H9 (cell line): ENCODE measurements at regions not wholly inside any gene's neighbourhood (a gene's known extent, or its start where the extent isn't known, plus 50 kb on each side); places are given as distances from the start of the nearest gene placed in this dataset.

Experiments used
- DNase-seq: peaks from one replicate; pipeline ENCODE4 v3.0.0-alpha.2; 2017
- H2AFZ ChIP-seq: one replicate; pipeline ENCODE4 v1.6.1; 2013; ENCODE audit warnings: mild to moderate bottlenecking, low read length, control low read depth, moderate library complexity
- H2AK5ac ChIP-seq: 2 replicates; pipeline ENCODE4 v1.6.1; 2013; ENCODE audit warnings: low read length, control low read depth, mixed read lengths; ENCODE audit not compliant: insufficient read length
- H2BK120ac ChIP-seq: one replicate; pipeline ENCODE4 v1.6.1; 2013; ENCODE audit warnings: low read depth, mild to moderate bottlenecking, low read length, control low read depth, inconsistent platforms; ENCODE audit not compliant: poor library complexity, severe bottlenecking
- H2BK12ac ChIP-seq: 2 replicates; pipeline ENCODE4 v1.6.1; 2013; ENCODE audit warnings: low read length, control low read depth, mixed read lengths, low read depth; ENCODE audit not compliant: insufficient read length
- H2BK15ac ChIP-seq: 2 replicates; pipeline ENCODE4 v1.6.1; 2013; ENCODE audit warnings: low read depth, low read length, control low read depth
- H2BK20ac ChIP-seq: one replicate; pipeline ENCODE4 v1.6.1; 2013; ENCODE audit warnings: low read depth, mild to moderate bottlenecking, low read length, control low read depth, inconsistent platforms; ENCODE audit not compliant: poor library complexity, severe bottlenecking
- H2BK5ac ChIP-seq: 2 replicates; pipeline ENCODE4 v1.6.1; 2013; ENCODE audit warnings: low read length, control low read depth, mixed read lengths; ENCODE audit not compliant: insufficient read length
- H3K14ac ChIP-seq: 2 replicates; pipeline ENCODE4 v1.6.1; 2013; ENCODE audit warnings: low read length, control low read depth; ENCODE audit not compliant: insufficient read depth
- H3K18ac ChIP-seq: 2 replicates; pipeline ENCODE4 v1.6.1; 2013; ENCODE audit warnings: low read depth, mild to moderate bottlenecking, mixed read lengths, low read length, control low read depth; ENCODE audit not compliant: insufficient read length
- H3K23ac ChIP-seq: 2 replicates; pipeline ENCODE4 v1.6.1; 2013; ENCODE audit warnings: low read length, control low read depth, mixed read lengths, low read depth; ENCODE audit not compliant: insufficient read length
- H3K23me2 ChIP-seq: 2 replicates; pipeline ENCODE4 v1.6.1; 2013; ENCODE audit warnings: low read depth, mild to moderate bottlenecking, mixed read lengths, low read length, control low read depth; ENCODE audit not compliant: insufficient read length, poor library complexity, severe bottlenecking
- H3K27ac ChIP-seq: 2 replicates; pipeline ENCODE4 v1.5.1; 2013; ENCODE audit warnings: low read length, control low read depth, mixed read lengths, low read depth; ENCODE audit not compliant: insufficient read length
- H3K27me3 ChIP-seq: 2 replicates; pipeline ENCODE4 v1.6.1; 2013; ENCODE audit warnings: low read length, control low read depth, inconsistent platforms; ENCODE audit not compliant: insufficient read depth
- H3K4ac ChIP-seq: 2 replicates; pipeline ENCODE4 v1.6.1; 2013; ENCODE audit warnings: low read depth, mild to moderate bottlenecking, control low read depth, inconsistent platforms, low read length, moderate library complexity
- H3K4me1 ChIP-seq: 2 replicates; pipeline ENCODE4 v1.6.1; 2013; ENCODE audit warnings: low read length, control low read depth, inconsistent platforms; ENCODE audit not compliant: insufficient read depth
- H3K4me2 ChIP-seq: 2 replicates; pipeline ENCODE4 v1.6.1; 2013; ENCODE audit warnings: low read length, control low read depth, mixed read lengths; ENCODE audit not compliant: insufficient read length, insufficient read depth
- H3K56ac ChIP-seq: 2 replicates; pipeline ENCODE4 v1.6.1; 2013; ENCODE audit warnings: low read depth, mild to moderate bottlenecking, mixed read lengths, low read length, control low read depth; ENCODE audit not compliant: insufficient read length
- H3K79me1 ChIP-seq: 2 replicates; pipeline ENCODE4 v1.6.1; 2013; ENCODE audit warnings: low read depth, mild to moderate bottlenecking, moderate library complexity, low read length, control low read depth, inconsistent platforms; ENCODE audit not compliant: insufficient read depth, poor library complexity, severe bottlenecking
- H3K79me2 ChIP-seq: 2 replicates; pipeline ENCODE4 v1.6.1; 2013; ENCODE audit warnings: low read length, control low read depth, inconsistent platforms; ENCODE audit not compliant: insufficient read depth
- H3K9ac ChIP-seq: 2 replicates; pipeline ENCODE4 v1.6.1; 2013; ENCODE audit warnings: low read length, control low read depth, mixed read lengths; ENCODE audit not compliant: insufficient read length; ENCODE audit errors: extremely low read depth
- H3K9me3 ChIP-seq: one replicate; pipeline ENCODE4 v1.6.1; 2013; ENCODE audit warnings: low read depth, low read length, inconsistent platforms; ENCODE audit not compliant: control insufficient read depth
- H3T11ph ChIP-seq: one replicate; pipeline ENCODE4 v1.6.1; 2013; ENCODE audit warnings: mild to moderate bottlenecking, low read length, control low read depth, inconsistent platforms
- H4K20me1 ChIP-seq: one replicate; pipeline ENCODE4 v1.6.1; 2013; ENCODE audit not compliant: control insufficient read depth, insufficient read length, insufficient read depth
- H4K5ac ChIP-seq: 2 replicates; pipeline ENCODE4 v1.6.1; 2013; ENCODE audit warnings: low read depth, mild to moderate bottlenecking, mixed read lengths, low read length, control low read depth; ENCODE audit not compliant: insufficient read length
- H4K8ac ChIP-seq: replicated peaks from 2 replicates; pipeline ENCODE4 v1.6.1; 2013; ENCODE audit warnings: low read length, control low read depth, mixed read lengths, low read depth; ENCODE audit not compliant: insufficient read length
- H4K91ac ChIP-seq: 2 replicates; pipeline ENCODE4 v1.6.1; 2013; ENCODE audit warnings: low read depth, mild to moderate bottlenecking, moderate library complexity, mixed read lengths, low read length, control low read depth; ENCODE audit not compliant: insufficient read length
- H3K27ac Mint-ChIP-seq, 3 experiments: 2 replicates in 2 of 3; 3 replicates in 1 of 3; pipeline ENCODE4 v1.8.0; 2020 to 2021; ENCODE audit warnings: mixed read lengths in 3 of 3, mild to moderate bottlenecking in 1 of 3, moderate library complexity in 1 of 3
- H3K27me3 Mint-ChIP-seq: 2 replicates; pipeline ENCODE4 v1.8.0; 2021; ENCODE audit warnings: low read depth, mild to moderate bottlenecking, moderate library complexity, mixed read lengths
- H3K36me3 Mint-ChIP-seq, 3 experiments: 2 replicates in 2 of 3; 3 replicates in 1 of 3; pipeline ENCODE4 v1.8.0; 2020 to 2021; ENCODE audit warnings: low read depth in 3 of 3, mixed read lengths in 3 of 3; ENCODE audit not compliant: insufficient read depth in 1 of 3
- H3K4me1 Mint-ChIP-seq, 2 experiments: 2 replicates each; pipeline ENCODE4 v1.8.0; 2020; ENCODE audit warnings: mixed read lengths in 2 of 2
- H3K4me3 Mint-ChIP-seq, 2 experiments: 2 replicates in 1 of 2; 3 replicates in 1 of 2; pipeline ENCODE4 v1.8.0; 2020 to 2021; ENCODE audit warnings: mild to moderate bottlenecking in 2 of 2, mixed read lengths in 2 of 2, moderate library complexity in 1 of 2
- H3K9me3 Mint-ChIP-seq, 2 experiments: 2 replicates in 1 of 2; 3 replicates in 1 of 2; pipeline ENCODE4 v1.8.0; 2020; ENCODE audit warnings: mild to moderate bottlenecking in 2 of 2, mixed read lengths in 2 of 2, moderate library complexity in 1 of 2
- CTCF ChIP-seq: fragments of 200-600 bp; sonication (generic); conservative IDR thresholded peaks from 3 replicates; pipeline ENCODE4 v1.8.0; 2021; ENCODE audit warnings: antibody characterized with exemption, mild to moderate bottlenecking
- WGBS: extraction: QIAGEN DNeasy Blood & Tissue Kit; methylation state at CpG from one replicate; pipeline ENCODE4 v1.1.7; 2013; ENCODE audit warnings: missing lambda C conversion rate, low lambda C conversion rate, mixed read lengths; ENCODE audit not compliant: insufficient read length; ENCODE audit errors: extremely low coverage; 5-methylcytosine and 5-hydroxymethylcytosine counted together

DNA sequence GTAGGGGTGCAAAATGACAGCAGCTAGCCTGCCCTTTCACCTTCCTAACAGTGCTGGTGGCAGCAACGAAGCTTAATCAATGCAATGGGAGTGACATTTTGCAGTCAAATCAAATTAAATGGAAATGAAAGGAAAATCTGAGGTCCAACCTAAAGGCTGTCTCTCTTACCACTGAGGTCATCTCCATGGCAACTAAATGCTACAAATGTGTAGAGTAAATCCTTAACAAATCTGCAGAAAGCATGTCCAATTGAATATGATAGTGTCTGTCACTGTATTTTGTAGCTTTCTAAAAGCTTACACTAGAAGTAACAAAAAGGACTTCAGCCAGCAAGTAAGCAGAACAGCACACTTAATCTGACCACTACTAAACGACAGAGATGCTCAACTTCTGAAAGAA lies 488.8 kb downstream of the BCAT1 start:
- no peak for TF ChIP-seq CTCF
- H2BK15ac ChIP-seq: no peak overlapping the region
- Mint-ChIP-seq H3K9me3 (no peaks in the 10 kb centered on the region; a peak in 1 of 5 replicates), H3K4me3 (no peak overlapping the region), H3K4me1 (peaks cover 13 to 14% of the 10 kb centered on the region in 2 experiments), H3K27me3 (no peaks in the 10 kb centered on the region), H3K36me3 (no peaks in the 10 kb centered on the region), H3K27ac (no peak overlapping the region)
- no peak overlapping the region for H3K4ac ChIP-seq
- no peaks in the 10 kb centered on the region for H3K27me3 ChIP-seq
- H3K9me3 ChIP-seq: no peaks in the 10 kb centered on the region
- H3K4me2 ChIP-seq: no peak overlapping the region
- no peak overlapping the region for H2BK12ac ChIP-seq
- H2AFZ ChIP-seq: no peak overlapping the region
- no peak overlapping the region for H2AK5ac ChIP-seq
- no peak overlapping the region for H3K56ac ChIP-seq
- no peak overlapping the region for H3K27ac ChIP-seq
- H3K23me2 ChIP-seq: no peaks in the 10 kb centered on the region
- H4K20me1 ChIP-seq: no peaks in the 10 kb centered on the region
- H3K4me1 ChIP-seq: peaks cover 3% of the 10 kb centered on the region; the same call in 1 of the 2 replicates
- no peak overlapping the region for H2BK20ac ChIP-seq
- no peak overlapping the region for H4K91ac ChIP-seq
- H3K14ac ChIP-seq: no peak overlapping the region
- no peak overlapping the region for H3T11ph ChIP-seq
- H4K8ac ChIP-seq: no peak overlapping the region
- H3K79me2 ChIP-seq: no peaks in the 10 kb centered on the region
- DNase-seq: no peak
- no peak overlapping the region for H3K18ac ChIP-seq
- H3K79me1 ChIP-seq: no peaks in the 10 kb centered on the region
- no peak overlapping the region for H2BK5ac ChIP-seq
- H2BK120ac ChIP-seq: no peak overlapping the region
- H4K5ac ChIP-seq: no peak overlapping the region
- H3K23ac ChIP-seq: no peak overlapping the region
- H3K9ac ChIP-seq: no peak overlapping the region
- WGBS: no CpG with 5 or more reads among the region's 2 CpGs
